ENCODE measurements at regions not wholly inside any gene's neighbourhood (a gene's known extent, or its start where the extent isn't known, plus 50 kb on each side); places are given as distances from the start of the nearest gene placed in this dataset.

DNA sequence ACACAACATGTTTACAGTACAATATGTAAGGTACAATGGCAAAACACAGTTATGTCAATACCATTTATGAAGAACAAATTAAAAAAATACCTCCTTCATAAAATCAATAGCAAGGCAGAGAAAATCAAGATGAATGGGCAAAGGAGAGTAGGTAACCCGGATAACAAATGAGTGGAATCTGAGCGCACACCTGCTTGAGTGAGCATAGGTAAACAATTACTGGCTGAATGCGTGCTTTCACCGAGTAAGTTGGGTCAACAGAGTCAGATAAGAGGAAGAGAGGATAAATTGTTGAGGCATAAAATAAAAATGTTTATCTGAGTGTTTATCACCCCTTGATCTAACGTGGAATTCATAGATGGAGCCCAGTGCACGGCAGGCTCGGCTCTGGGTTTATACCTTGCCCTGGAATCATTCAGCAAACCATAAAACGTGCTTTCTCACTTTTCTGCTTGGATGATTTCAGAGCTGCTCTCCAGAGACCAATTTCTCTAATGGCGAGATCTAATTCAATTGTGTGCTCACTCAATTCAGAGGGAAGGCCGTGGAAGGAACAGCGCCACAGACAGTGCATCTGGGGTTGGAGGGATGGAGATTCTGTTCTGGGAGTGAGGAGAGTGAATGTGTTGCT, 224.8 kb upstream of the MAP3K7 start:
- no peak for DNase-seq (ENCODE audit: low read depth)

GRCh38 chr6:90809035-90809434, 222.2 kb upstream of the MAP3K7 start:
- no peak for DNase-seq (ENCODE audit: low read depth)

DNA sequence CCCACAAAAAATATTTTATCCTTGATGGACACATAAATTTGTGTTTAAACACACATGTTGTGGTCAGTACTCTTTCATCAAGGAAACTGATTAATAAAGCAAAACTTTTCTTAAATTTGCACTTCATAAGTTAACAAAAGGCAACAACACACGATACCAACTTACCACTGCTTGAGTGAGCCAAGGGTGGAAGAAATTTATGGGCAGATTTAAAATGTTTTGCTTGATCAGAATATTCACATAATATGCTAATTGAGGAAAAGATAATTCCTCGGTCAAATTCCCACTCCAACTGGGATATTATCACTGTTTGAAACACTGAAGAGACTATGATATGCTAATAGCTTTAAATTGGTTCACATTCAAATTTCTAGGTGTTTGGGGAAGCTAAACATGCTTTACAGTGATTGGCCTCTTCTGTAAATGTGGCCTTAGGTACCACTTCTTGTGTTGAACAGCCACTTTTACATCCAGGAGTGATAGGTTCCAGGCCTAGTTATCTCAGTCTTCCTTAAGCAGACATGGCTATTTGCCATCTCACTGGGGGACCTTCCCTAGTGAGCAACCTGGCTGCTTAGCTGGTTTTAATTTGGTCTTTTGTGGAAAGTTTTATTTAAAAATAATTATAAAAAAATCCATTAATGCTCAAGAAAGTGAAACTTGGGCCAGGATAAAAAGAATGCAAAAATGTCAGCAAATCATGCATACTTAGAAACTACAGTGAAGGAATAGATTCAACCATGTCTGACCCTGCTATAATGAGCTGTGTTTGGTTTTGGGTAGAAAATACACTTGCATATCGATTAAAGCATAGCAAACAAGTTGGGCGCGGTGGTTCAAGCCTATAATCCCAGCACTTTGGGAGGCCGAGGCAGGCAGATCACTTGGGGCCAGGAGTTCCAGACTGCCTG, 221.2 kb upstream of the MAP3K7 start:
- DNase-seq (ENCODE audit: low read depth), result no peak

DNA sequence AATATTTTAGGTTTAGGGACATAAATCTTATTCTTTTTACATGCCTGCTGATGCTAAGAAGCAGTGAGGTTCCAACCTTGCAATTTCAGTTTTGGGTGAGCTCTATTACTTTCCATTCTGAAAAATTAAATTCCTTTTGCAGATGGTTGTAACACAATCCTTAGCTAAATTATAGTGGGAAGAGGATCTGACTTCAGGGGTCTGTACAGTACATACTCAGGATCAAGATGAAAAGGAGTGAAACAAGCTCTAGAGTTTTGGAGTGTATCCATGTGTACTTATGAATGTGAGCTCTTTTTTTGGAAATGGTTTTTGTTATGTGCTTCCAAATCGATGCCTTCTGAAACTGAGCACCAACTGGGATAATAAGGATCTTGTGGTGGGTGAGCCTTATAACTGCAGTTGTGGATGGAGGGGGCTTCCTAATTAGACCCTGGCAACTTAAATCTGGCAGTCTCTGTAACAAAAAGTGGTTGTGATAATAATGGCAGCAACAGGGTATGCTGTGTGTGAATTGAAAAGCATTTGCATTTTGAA, 218.8 kb upstream of the MAP3K7 start:
- no peak for DNase-seq (ENCODE audit: low read depth)

DNA sequence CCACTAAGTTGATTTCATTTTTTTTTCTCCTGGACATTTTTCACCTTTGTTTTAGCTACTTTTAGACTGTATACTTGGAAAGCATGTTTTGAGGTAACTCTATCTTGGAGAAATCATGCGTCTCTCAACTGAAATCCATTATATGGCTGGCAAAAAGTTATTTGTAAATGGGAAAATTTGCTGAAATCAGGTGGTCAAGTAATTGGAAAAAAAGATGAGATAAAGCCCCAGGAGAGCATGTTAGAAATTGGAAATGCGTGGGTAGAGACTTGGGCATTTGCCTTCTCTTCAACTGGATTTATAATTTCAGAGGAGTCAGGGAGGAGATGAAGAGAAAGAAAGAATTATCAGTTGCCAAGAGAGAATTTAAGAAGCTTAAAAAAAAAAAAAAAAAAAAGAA, 217.1 kb upstream of the MAP3K7 start:
- no peak for DNase-seq (ENCODE audit: low read depth)

DNA sequence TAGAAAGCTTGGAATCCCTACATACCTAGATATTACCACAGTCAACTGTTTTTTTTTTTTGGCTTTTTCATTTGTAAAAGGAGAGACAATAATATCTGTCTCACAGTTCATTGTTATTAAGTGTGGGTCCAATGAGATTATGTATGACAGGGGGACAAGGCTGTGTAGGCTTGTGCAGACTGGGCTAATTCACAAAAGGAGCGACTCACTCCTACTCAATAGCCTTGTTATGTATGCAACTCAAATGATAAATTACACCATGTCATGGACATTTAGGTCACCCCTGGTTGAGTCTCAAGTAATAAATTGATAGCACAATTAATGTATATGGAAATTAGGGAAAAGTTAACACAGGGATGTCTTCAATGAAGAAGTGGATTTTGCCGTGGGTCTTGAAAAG, 208.2 kb upstream of the MAP3K7 start:
- DNase-seq (ENCODE audit: low read depth), result no peak

DNA sequence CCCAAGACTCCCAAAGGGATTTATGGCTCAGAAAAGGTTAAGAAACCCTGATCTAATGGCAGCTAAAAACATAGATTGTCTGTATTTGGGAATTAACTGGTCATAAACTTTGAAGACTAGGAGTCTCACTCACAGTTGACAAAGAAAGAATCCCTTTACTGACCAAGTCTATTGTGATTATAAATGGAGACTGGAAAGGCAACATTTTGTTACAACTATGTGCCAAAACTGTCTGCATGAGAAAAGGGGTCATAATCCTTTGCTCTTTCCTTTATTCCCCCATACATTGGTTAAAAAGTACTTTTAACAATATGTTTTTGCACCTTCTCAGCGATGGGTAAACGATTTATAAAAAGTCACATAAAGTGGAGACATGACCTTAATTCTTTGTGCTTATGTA, 206.9 kb upstream of the MAP3K7 start:
- no peak for DNase-seq (ENCODE audit: low read depth)

DNA sequence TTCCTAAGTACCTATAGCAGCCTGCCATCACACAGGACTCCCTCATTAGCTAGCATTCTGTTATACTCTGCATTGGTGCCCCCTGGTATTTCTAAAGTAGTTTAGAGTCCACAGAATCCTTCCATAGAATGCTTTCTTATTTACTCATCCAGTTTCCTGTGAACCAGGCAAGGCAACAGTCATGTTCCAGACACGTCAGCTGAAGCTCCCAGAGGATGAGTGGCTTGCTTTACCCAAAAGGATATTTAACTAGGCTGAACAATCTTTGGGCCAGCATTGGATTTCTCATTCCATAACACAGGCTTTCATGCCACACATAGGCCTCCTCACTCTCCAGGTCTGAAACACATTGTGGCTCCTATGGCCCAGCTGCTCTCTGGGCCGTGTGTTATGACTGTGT, 203.8 kb upstream of the MAP3K7 start:
- DNase-seq (ENCODE audit: low read depth), result no peak

DNA sequence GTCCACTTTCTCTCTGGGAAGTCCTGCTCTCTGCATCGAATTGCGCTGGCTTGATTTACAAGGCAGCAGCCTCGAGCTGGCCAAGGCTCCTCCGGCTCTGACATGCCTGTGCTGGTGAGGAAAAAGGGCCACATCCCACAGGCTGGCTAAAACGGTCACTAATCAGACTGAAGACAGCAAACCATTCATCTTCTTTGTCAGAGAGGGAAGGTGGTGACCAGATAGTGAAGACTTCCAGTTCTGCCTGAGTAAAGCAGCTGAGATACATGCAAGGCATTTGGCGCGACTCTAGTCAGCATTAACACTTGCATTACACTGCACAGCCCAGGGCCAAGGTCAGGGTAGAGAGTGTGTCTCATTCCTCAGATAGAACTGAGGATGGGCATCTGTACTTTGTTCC, 203.2 kb upstream of the MAP3K7 start:
- DNase-seq (ENCODE audit: low read depth), result no peak

- no peak for DNase-seq (ENCODE audit: low read depth)
Observed at GRCh38 chr6:90788781-90789180, 201.9 kb upstream of the MAP3K7 start.

GRCh38 chr6:90787446-90787845, 200.6 kb upstream of the MAP3K7 start:
- no peak for DNase-seq (ENCODE audit: low read depth)

- DNase-seq (ENCODE audit: low read depth), result no peak
Observed at GRCh38 chr6:90780778-90781177, 193.9 kb upstream of the MAP3K7 start.

- no peak for DNase-seq (ENCODE audit: low read depth)
Observed at GRCh38 chr6:90780141-90780540, 193.3 kb upstream of the MAP3K7 start.

GRCh38 chr6:90778417-90779203, 191.7 kb upstream of the MAP3K7 start:
- DNase-seq (ENCODE audit: low read depth), result no peak

- no peak for DNase-seq (ENCODE audit: low read depth)
Observed at GRCh38 chr6:90770778-90771177, 183.9 kb upstream of the MAP3K7 start.

- DNase-seq (ENCODE audit: low read depth), result no peak
Observed at GRCh38 chr6:90765895-90766294, 179.0 kb upstream of the MAP3K7 start.

DNA sequence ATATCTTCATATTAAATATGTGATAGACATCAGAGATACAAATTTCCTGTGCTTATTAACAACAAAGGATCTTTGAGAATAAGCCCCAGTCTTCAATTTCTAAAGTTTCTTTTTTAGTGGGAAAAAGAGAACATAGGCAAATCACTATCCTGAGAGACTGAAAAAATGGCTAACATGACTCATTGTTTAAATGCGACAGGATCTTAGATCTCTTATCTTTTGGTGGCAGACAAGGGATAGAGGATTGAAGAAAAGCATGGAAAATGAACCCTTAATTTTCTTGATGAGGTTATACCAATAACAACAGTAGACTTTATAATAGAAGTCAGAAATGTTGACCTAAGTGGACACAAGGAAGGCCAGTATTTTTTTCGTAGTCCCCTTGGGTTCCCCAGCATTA, 178.6 kb upstream of the MAP3K7 start:
- DNase-seq (ENCODE audit: low read depth), result no peak

DNA sequence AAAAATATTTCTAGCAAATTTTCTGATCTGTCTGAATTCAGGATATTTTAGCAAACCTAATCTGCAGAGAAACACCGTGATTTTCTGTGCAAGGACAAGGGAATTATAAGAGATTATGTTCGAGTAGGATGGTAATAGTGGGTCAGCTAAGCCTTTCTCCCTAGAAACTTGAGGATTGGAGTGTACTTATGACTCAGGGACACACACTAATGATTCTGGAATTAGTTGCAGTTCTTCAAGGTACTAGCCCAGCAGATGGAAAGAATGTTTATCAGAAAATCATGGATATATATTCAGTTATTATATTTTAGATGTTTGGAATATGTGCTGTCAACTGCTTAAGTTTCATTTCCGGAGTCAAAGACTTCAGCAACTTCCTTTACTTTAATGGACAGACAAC, 177.1 kb upstream of the MAP3K7 start:
- DNase-seq (ENCODE audit: low read depth), result no peak

DNA sequence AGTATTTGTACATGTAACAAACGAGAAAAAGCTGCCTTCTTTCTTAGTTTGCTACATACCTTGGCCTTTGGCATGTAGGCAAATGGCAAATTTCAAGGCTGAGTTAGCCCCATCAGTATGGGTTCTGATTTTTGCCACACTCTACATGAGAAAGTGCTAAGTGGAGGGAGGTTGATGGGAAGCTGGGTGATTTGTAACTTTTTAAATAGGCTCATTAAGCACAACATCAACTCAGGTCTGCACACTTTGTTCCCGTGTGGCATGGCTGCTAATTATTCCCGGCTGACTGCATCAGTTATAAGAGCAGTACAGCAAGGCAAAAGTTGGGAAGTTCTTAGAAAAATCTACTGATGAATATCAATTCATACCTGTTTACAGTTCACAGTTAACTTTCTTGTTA, 172.8 kb upstream of the MAP3K7 start:
- no peak for DNase-seq (ENCODE audit: low read depth)

- DNase-seq (ENCODE audit: low read depth), result no peak
Observed at GRCh38 chr6:90758741-90759140, 171.9 kb upstream of the MAP3K7 start.

DNA sequence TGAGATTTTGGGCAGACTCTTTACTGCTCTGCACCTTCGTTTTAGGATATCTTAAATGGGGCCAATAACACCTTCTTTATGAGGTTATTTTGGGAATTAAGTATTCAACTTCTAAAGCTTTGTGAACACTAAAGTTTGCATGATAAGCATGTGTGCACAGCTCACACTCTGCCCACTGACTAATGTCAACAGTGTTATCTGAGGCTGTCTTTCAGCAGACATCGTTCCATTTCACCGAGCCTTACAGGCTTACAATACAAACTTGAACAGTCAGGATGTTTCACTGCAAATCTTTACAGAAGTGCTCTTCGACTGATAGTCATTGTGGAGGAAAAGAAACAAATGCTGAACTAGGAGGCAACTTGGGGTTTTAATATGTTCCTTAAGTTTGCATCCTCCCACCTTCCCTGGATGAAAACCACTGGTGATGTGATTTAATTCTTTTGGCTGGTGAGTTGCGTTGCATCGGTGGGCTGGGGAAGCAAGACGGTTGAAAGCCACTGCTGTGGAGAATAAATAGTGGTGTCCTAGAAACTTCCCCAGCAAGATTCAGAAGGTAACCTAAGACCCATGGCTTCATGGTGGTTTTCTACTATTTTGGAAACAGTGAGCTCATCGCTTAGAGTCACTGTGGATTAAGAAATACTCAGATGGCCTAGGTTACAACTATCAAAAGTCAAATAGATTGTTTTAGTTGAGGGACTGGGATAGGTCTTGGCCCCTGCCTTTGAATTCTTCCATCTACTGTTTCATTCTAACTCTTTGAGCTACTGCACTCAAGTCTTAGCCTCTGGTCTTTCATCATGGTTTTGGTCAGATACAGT, 167.2 kb upstream of the MAP3K7 start:
- DNase-seq (ENCODE audit: low read depth), result no peak
